Heart right ventricle (tissue), 16 donors: ENCODE measurements at regions not wholly inside any gene's neighbourhood (a gene's known extent, or its start where the extent isn't known, plus 50 kb on each side); places are given as distances from the start of the nearest gene placed in this dataset.

Experiments
- ATAC-seq, 8 donors: fragments of 200-7000 bp; cut with Tn5 transposase; one replicate each; pipeline ENCODE4 v1.9.1; 2020; ENCODE audit warnings: mild to moderate bottlenecking in 8 of 8, moderate library complexity in 8 of 8, moderate number of reproducible peaks in 1 of 8
- DNase-seq, 2 donors: peaks; one replicate each; pipeline ENCODE4 v3.0.0-alpha.2; 2020
- H3K27ac ChIP-seq, 10 donors: fragments of 200-600 bp; sonication (generic) in 2 of 10; one replicate each; pipeline versions ENCODE4 v1.5.0 to v1.8.0; 2020 to 2022; ENCODE audit warnings: mild to moderate bottlenecking in 3 of 10
- H3K27me3 ChIP-seq, 7 donors: fragments of 200-600 bp; one replicate each; pipeline ENCODE4 v1.8.0; 2021 to 2022; ENCODE audit warnings: mild to moderate bottlenecking in 2 of 7
- H3K36me3 ChIP-seq, 9 donors: fragments of 200-600 bp; sonication (generic) in 1 of 9; one replicate each; pipeline versions ENCODE4 v1.5.0 to v1.8.0; 2020 to 2022; ENCODE audit warnings: mild to moderate bottlenecking in 2 of 9
- H3K4me1 ChIP-seq, 9 donors: fragments of 200-600 bp; sonication (generic) in 1 of 9; one replicate each; pipeline versions ENCODE4 v1.5.0 to v1.8.0; 2020 to 2022; ENCODE audit warnings: mild to moderate bottlenecking in 4 of 9
- H3K4me3 ChIP-seq, 10 donors: fragments of 200-600 bp; sonication (generic) in 2 of 10; one replicate each; pipeline versions ENCODE4 v1.5.0 to v1.8.0; 2020 to 2022; ENCODE audit warnings: mild to moderate bottlenecking in 7 of 10, moderate library complexity in 2 of 10
- H3K9me3 ChIP-seq, 11 donors: fragments of 200-600 bp in 10 of 11; sonication (generic) in 2 of 11; one replicate each; pipeline versions ENCODE4 v1.5.0 to v1.8.0; 2013 to 2022; ENCODE audit warnings: mild to moderate bottlenecking in 2 of 11, control low read depth in 1 of 11, moderate library complexity in 1 of 11
- CTCF ChIP-seq, 9 donors: fragments of 200-600 bp; sonication (generic) in 2 of 9; IDR thresholded peaks; one replicate each; pipeline versions ENCODE4 v1.5.0 to v1.8.0; 2021 to 2022; ENCODE audit warnings: antibody characterized with exemption in 9 of 9, mild to moderate bottlenecking in 5 of 9, moderate library complexity in 1 of 9
- WGBS, 2 donors: extraction: QIAGEN DNeasy Blood & Tissue Kit; methylation state at CpG; one replicate each; pipeline ENCODE4 v1.1.7; 2013; ENCODE audit warnings: inconsistent platforms in 1 of 2; 5-methylcytosine and 5-hydroxymethylcytosine counted together
- intact Hi-C, 10 donors: fragments of 100-400 bp; cut with DNase I; formaldehyde crosslinking; loops; one replicate each; pipeline versions ENCODE4 v1.11.1 to v1.14.2; 2022
- donor health status: Arrhythmogenic right ventricular cardiomyopathy.
- donor health status: ischemic (EF 13 %, LVEDD 7.1; RV severe dilation, severe dysfunction).
- donor health status: healthy with polysubstance abuse.
- donor health status: DM: no; HTN: yes; CAD: no.
- donor health status: DM: no; HTN: no; CAD: no.
- donor health status: ischemic (EF 25% LVEDD 6.9; RV normal size, moderate dysfunction).
- donor health status: ischemic (EF 25% LVEDD 5.7; RV mildly dilated, moderate dysfunction).
- donor health status: healthy.
- donor health status: DM: yes; HTN: yes; CAD: no.
- donor health status: Ischemic cardiomyopathy.
- donor health status: ischemic (EF 35%, LVEDD 5.7; RV mildly dilated, moderate dysfunction).
- donor health status: nonischemic (EF 11% LVEDD 7.7; RV severe dilation, severe dysfunction).
- donor health status: DM: yes; HTN: yes; CAD: no.
- donor health status: PGD.
- donor health status: ischemic (EF 29% LVEDD 5.4; RV normal size, mild dysfunction).
- donor health status: nonischemic (EF 23%, LVEDD 6.1; RV moderate dilation, normal function).

GRCh38 chr7:140247559-140247958 is 70.8 kb upstream of the KDM7A start:
- Histone ChIP-seq H3K36me3 (no peaks in the 10 kb centered on the region), H3K27ac (no peak overlapping the region), H3K9me3 (no peaks in the 10 kb centered on the region), H3K4me1 (peaks cover 0 to 33% (median 0%) of the 10 kb centered on the region in 9 donors), H3K27me3 (no peaks in the 10 kb centered on the region), H3K4me3 (no peak overlapping the region)
- ATAC-seq, result peak in 7 of 8 donors; percentile 41 to 81 (median 73)
- no peak for TF ChIP-seq CTCF (IDR thresholded peaks at IDR 0.05)
- intact Hi-C loops, result no loop called here
- DNase-seq, result no peak
- WGBS, 2 donors, result 50 to 55% methylated on average over 3 of the region's 3 CpGs

- no peak for DNase-seq
- no peaks in the 10 kb centered on the region for H3K36me3 ChIP-seq
- H3K4me1 ChIP-seq, result peaks cover 0 to 26% (median 8%) of the 10 kb centered on the region in 9 donors
- TF ChIP-seq CTCF (IDR thresholded peaks at IDR 0.05), result no peak
- no peak for ATAC-seq
- intact Hi-C loops, result no loop called here
- no peaks in the 10 kb centered on the region for H3K27me3 ChIP-seq
- WGBS, 2 donors, result 93 to 96% methylated on average over 7 of the region's 7 CpGs
- H3K9me3 ChIP-seq, result no peaks in the 10 kb centered on the region
- H3K27ac ChIP-seq, result no peak overlapping the region
- H3K4me3 ChIP-seq, result no peak overlapping the region
These were observed 68.9 kb upstream of the KDM7A start for GRCh38 chr7:140245611-140246105.

GRCh38 chr7:140242057-140243031 is 65.6 kb upstream of the KDM7A start:
- ATAC-seq, result peak; percentile 28 to 67 (median 58)
- intact Hi-C loops, result no loop called here
- no peaks in the 10 kb centered on the region for H3K27me3 ChIP-seq
- no peaks in the 10 kb centered on the region for H3K36me3 ChIP-seq
- 36 to 52% methylated on average over 4 of the region's 4 CpGs for WGBS, 2 donors
- H3K27ac ChIP-seq, result peak overlapping the region in 2 of 10 donors; percentile 42 to 46
- DNase-seq, result no peak
- H3K4me1 ChIP-seq, result peaks cover 0 to 22% (median 8%) of the 10 kb centered on the region in 9 donors
- H3K4me3 ChIP-seq, result no peak overlapping the region
- TF ChIP-seq CTCF (IDR thresholded peaks at IDR 0.05), result no peak
- no peaks in the 10 kb centered on the region for H3K9me3 ChIP-seq

- DNase-seq (no peak), ATAC-seq (no peak)
- TF ChIP-seq CTCF (IDR thresholded peaks at IDR 0.05), result no peak
- intact Hi-C loops, result no loop called here
- no peaks in the 10 kb centered on the region for H3K36me3 ChIP-seq
- H3K4me3 ChIP-seq, result no peak overlapping the region
- H3K9me3 ChIP-seq, result no peaks in the 10 kb centered on the region
- no peak overlapping the region for H3K27ac ChIP-seq
- H3K27me3 ChIP-seq, result no peaks in the 10 kb centered on the region
- WGBS, 2 donors, result 76 to 87% methylated on average over 2 of the region's 2 CpGs
- H3K4me1 ChIP-seq, result peaks cover 0 to 22% (median 8%) of the 10 kb centered on the region in 9 donors
These were observed 62.8 kb upstream of the KDM7A start for GRCh38 chr7:140239653-140239935.
